ENCODE measurements at regions not wholly inside any gene's neighbourhood (a gene's known extent, or its start where the extent isn't known, plus 50 kb on each side); places are given as distances from the start of the nearest gene placed in this dataset.
"Not testable (repeated sequence)": the region's sequence is repeated elsewhere in the genome, so short reads cannot be mapped to it uniquely, and the experiment has no call there.

GRCh38 chr9:42656789-42657188 lies 473.3 kb downstream of the SPATA31A6 start:
- H3K4me1 Mint-ChIP-seq; ATAC-seq; H3K27ac Mint-ChIP-seq; H3K36me3 Mint-ChIP-seq; DNase-seq (ENCODE audit: low spot score); H3K4me3 Mint-ChIP-seq; CTCF ChIA-PET; H3K9me3 Mint-ChIP-seq; H3K27me3 Mint-ChIP-seq (ENCODE audit: low read depth); POLR2A ChIA-PET: not testable (repeated sequence)

DNA sequence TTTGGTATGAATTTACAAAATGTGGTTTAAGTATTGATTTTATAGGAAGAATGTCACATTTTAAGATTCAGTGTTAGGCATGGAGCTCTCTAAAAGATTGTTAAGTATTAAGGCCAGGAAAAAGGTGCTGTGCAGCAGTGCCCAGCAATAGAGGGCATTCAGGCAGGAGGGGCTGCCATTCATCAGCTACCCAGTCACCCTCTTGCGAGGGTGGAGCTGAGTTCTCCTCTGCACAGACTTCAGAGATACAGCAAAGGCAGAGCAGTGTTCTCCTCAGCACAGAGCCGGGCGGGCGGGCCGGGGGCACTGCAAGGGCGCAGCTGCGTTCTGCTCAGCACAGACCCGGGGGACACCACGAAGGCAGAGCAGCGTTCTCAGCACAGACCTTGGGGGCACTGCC lies 474.0 kb downstream of the SPATA31A6 start:
- POLR2A ChIA-PET; H3K9me3 Mint-ChIP-seq; ATAC-seq; CTCF ChIA-PET; H3K27ac Mint-ChIP-seq; DNase-seq (ENCODE audit: low spot score); H3K4me3 Mint-ChIP-seq; H3K36me3 Mint-ChIP-seq; H3K27me3 Mint-ChIP-seq (ENCODE audit: low read depth); H3K4me1 Mint-ChIP-seq: not testable (repeated sequence)

DNA sequence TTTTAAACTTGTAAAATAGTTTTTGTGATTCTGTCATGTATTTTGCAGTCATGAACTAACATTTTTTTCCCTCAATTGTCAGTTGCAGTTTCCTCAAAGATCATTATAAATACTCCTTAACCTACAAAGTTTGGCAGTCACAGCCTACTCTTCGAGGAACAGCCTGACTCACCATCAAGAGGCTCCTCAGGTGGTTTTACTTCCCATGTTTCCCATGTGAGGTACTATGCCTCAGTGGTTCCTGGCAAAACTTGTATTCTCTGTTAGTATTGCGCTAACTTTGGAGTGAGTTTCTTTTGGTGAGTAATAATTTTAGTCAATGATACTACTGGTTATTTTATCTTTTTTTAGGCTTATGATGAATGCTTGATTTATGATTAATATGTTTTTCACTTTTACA lies 513.7 kb downstream of the SPATA31A6 start:
- POLR2A ChIA-PET: not testable (repeated sequence)

DNA sequence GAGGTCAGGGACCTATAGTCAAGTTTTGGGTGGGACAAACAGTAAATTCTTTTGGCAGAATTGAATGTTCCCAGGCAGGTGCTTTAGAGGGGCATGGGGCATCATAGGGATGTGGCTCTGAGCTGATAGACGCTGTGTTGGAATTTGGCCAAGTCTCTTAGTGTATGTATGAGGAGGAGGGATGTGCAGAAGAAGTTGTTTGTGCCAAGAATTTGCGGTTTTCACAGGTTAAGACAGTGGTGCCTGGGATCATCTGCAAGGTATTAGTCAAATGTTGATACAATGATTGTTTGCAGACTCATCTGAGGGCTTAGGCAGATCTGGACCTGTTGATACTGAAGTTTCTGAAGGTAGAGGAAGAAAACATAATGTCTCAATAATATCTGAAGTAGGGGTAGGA lies 519.4 kb downstream of the SPATA31A6 start:
- peaks cover 56% of the 10 kb centered on the region for H3K27me3 Mint-ChIP-seq (ENCODE audit: low read depth)
- H3K9me3 Mint-ChIP-seq; POLR2A ChIA-PET; H3K4me3 Mint-ChIP-seq; H3K27ac Mint-ChIP-seq; CTCF ChIA-PET; ATAC-seq; DNase-seq (ENCODE audit: low spot score); H3K36me3 Mint-ChIP-seq: not testable (repeated sequence)
- peaks cover 18% of the 10 kb centered on the region for H3K4me1 Mint-ChIP-seq

More for the DNA sequence above, 513.7 kb downstream of the SPATA31A6 start:
- DNase-seq (ENCODE audit: low spot score); H3K27ac Mint-ChIP-seq; ATAC-seq; H3K4me1 Mint-ChIP-seq; H3K36me3 Mint-ChIP-seq; CTCF ChIA-PET; H3K4me3 Mint-ChIP-seq: not testable (repeated sequence)
- peaks cover 14% of the 10 kb centered on the region for H3K9me3 Mint-ChIP-seq
- H3K27me3 Mint-ChIP-seq (ENCODE audit: low read depth): peaks cover 63% of the 10 kb centered on the region

GRCh38 chr9:42724841-42725835 lies 541.7 kb downstream of the SPATA31A6 start:
- H3K36me3 Mint-ChIP-seq; H3K27ac Mint-ChIP-seq; CTCF ChIA-PET; DNase-seq (ENCODE audit: low spot score); ATAC-seq; H3K4me3 Mint-ChIP-seq; POLR2A ChIA-PET; H3K4me1 Mint-ChIP-seq: not testable (repeated sequence)
- peaks cover 15% of the 10 kb centered on the region for H3K9me3 Mint-ChIP-seq
- H3K27me3 Mint-ChIP-seq (ENCODE audit: low read depth): peaks cover 78% of the 10 kb centered on the region

DNA sequence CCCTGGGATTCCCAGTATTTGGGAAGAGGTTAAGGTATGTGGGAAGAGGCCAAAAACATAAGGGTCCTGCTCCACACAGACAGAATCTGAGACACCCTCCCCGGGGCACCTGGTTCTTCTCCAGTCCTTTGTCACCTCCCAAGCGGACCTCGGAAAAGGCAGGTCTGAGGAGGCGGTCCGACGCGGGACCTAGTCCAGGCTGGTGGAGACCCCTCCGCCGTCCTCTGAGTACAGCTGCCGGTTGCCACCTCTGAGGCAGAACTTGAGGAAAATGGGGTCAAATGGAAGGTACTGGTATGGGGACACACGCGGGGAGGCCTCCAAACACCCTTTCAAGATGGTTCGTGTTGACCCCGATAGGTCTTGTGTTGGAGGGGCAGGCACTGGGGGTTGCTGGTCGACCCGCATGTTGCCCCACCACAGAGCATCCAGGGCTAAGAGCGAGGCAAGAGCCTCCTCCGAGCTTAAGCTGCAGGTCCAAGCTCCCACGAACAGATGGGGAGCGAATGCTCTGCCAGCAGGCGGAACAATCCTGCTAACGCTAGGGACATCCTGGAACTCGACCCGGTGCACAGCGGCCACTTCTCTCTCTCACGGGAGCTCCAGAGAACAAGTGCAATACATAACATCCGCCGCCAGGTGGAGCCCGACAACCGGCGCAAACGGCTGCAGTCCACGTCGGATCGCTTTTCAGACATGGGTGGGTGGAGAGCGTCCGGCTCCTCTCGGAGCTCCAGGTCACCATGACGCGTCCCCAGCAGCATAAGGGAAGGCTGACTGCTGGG lies 559.8 kb downstream of the SPATA31A6 start:
- H3K4me1 Mint-ChIP-seq, H3K27ac Mint-ChIP-seq, H3K36me3 Mint-ChIP-seq, POLR2A ChIA-PET, H3K9me3 Mint-ChIP-seq: not testable (repeated sequence)
- peak overlapping the region; percentile 56 for H3K4me3 Mint-ChIP-seq
- ATAC-seq (peak; percentile 91), DNase-seq (ENCODE audit: low spot score) (peak; percentile 85)
- CTCF ChIA-PET: interaction anchor here (0.9 to 1.2 kb wide), 6 partner anchors 48 to 109 kb away, joined by 3 to 12 read pairs (median 3); no protein-coding TSS in a partner anchor
- peak; percentile 54; the same call in 1 of the 2 replicates for TF ChIP-seq HMGXB4 (CRISPR knock-in tag; IDR thresholded peaks at IDR 0.05)
- TF ChIP-seq, protein P1, sequence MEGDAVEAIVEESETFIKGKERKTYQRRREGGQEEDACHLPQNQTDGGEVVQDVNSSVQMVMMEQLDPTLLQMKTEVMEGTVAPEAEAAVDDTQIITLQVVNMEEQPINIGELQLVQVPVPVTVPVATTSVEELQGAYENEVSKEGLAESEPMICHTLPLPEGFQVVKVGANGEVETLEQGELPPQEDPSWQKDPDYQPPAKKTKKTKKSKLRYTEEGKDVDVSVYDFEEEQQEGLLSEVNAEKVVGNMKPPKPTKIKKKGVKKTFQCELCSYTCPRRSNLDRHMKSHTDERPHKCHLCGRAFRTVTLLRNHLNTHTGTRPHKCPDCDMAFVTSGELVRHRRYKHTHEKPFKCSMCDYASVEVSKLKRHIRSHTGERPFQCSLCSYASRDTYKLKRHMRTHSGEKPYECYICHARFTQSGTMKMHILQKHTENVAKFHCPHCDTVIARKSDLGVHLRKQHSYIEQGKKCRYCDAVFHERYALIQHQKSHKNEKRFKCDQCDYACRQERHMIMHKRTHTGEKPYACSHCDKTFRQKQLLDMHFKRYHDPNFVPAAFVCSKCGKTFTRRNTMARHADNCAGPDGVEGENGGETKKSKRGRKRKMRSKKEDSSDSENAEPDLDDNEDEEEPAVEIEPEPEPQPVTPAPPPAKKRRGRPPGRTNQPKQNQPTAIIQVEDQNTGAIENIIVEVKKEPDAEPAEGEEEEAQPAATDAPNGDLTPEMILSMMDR (IDR thresholded peaks at IDR 0.05): peak; percentile 89
- H3K27me3 Mint-ChIP-seq (ENCODE audit: low read depth): peaks cover 83% of the 10 kb centered on the region

- CTCF ChIA-PET; H3K27ac Mint-ChIP-seq; DNase-seq (ENCODE audit: low spot score); H3K4me3 Mint-ChIP-seq; H3K4me1 Mint-ChIP-seq; H3K9me3 Mint-ChIP-seq; ATAC-seq; POLR2A ChIA-PET; H3K36me3 Mint-ChIP-seq: not testable (repeated sequence)
- H3K27me3 Mint-ChIP-seq (ENCODE audit: low read depth): peaks cover 53% of the 10 kb centered on the region
Measured at GRCh38 chr9:42757251-42757650, 573.8 kb downstream of the SPATA31A6 start.

GRCh38 chr9:42759320-42759719 lies 575.9 kb downstream of the SPATA31A6 start:
- ATAC-seq (peak; percentile 91), DNase-seq (ENCODE audit: low spot score) (peak; percentile 74)
- H3K4me3 Mint-ChIP-seq, H3K27ac Mint-ChIP-seq, POLR2A ChIA-PET, H3K4me1 Mint-ChIP-seq: not testable (repeated sequence)
- Mint-ChIP-seq H3K9me3 (peaks cover 14% of the 10 kb centered on the region), H3K27me3 (ENCODE audit: low read depth) (peaks cover 51% of the 10 kb centered on the region), H3K36me3 (peaks cover 12% of the 10 kb centered on the region)
- CTCF ChIA-PET: interaction anchor here (0.5 to 1.2 kb wide), 2 partner anchors 93 to 279 kb away, joined by 3 to 4 read pairs; no protein-coding TSS in a partner anchor

GRCh38 chr9:42782201-42782600 lies 598.7 kb downstream of the SPATA31A6 start:
- H3K4me3 Mint-ChIP-seq; H3K9me3 Mint-ChIP-seq; DNase-seq (ENCODE audit: low spot score); POLR2A ChIA-PET; H3K27ac Mint-ChIP-seq; H3K36me3 Mint-ChIP-seq; CTCF ChIA-PET; H3K4me1 Mint-ChIP-seq: not testable (repeated sequence)
- ATAC-seq: peak; percentile 95
- peaks cover 63% of the 10 kb centered on the region for H3K27me3 Mint-ChIP-seq (ENCODE audit: low read depth)

- Mint-ChIP-seq H3K27me3 (ENCODE audit: low read depth) (peaks cover 88% of the 10 kb centered on the region), H3K4me3 (peak overlapping the region; percentile 57)
- H3K9me3 Mint-ChIP-seq, POLR2A ChIA-PET, H3K27ac Mint-ChIP-seq, H3K36me3 Mint-ChIP-seq, H3K4me1 Mint-ChIP-seq: not testable (repeated sequence)
- peak; percentile 58 for DNase-seq (ENCODE audit: low spot score)
- ATAC-seq: peak; percentile 94
- CTCF ChIA-PET: interaction anchor here (0.6 kb wide), 1 partner anchor 49 kb away, joined by 5 read pairs; no protein-coding TSS in a partner anchor
Measured at GRCh38 chr9:42792725-42793124, 609.3 kb downstream of the SPATA31A6 start.

All from WTC11 (cell line).